C4-2B (cell line): ENCODE measurements at regions not wholly inside any gene's neighbourhood (a gene's known extent, or its start where the extent isn't known, plus 50 kb on each side); places are given as distances from the start of the nearest gene placed in this dataset.

ENCODE experiments used
- CTCF ChIP-seq: fragments of 450-650 bp; conservative IDR thresholded peaks from 2 replicates; pipeline ENCODE4 v1.5.1; 2017; ENCODE audit warnings: mild to moderate bottlenecking
- ZFX ChIP-seq: fragments of 450-650 bp; IDR thresholded peaks from 2 replicates; pipeline ENCODE4 v1.6.1; 2017

GRCh38 chr14:96713426-96713825 is 83.8 kb upstream of the VRK1 start:
- TF ChIP-seq CTCF (no peak), ZFX (no peak)
